ENCODE measurements at regions not wholly inside any gene's neighbourhood (a gene's known extent, or its start where the extent isn't known, plus 50 kb on each side); places are given as distances from the start of the nearest gene placed in this dataset.
A peak's percentile ranks its signal among the peaks of the same experiment; 100 is the strongest.

DNA sequence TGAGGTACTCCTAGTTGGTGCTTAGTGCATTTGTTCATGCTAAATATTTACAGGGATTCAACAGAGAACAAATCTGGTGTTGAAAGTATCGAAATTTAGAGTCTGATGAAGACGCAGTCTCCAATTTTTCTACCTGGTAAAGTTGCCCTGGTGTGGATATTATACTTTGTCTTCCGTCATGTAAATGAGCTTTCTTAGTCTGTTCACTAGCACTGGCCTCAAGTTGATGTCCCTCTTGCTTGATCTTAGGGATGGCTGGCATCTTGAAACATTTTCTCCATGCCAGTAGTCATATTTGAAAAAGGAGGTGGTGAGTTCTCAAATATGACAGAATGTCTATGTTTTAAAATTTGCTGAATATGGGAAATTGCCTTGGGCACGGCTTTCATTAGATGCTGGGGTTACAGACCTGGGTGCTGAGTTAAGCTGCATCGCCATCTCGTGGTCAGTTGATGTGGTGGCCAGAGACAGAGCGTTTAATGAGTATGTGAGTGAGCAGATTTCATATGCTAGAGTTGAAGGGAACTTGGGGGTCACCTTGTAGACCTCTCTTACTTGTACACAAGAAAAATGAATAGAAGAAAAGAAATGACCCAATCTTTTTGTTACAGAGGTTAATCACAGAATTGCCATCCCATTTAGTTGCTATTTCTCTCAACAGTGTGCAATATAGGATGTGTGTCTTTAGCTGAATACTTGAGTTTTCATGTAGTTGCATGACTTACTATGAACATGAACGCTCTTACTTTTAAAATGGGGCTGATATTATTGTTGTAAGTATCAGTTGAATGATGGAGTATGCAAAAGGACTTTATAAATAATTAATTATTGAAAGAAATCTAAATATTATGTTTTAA lies 172.8 kb upstream of the DCN start:
- peak; percentile 63 for DNase-seq (ENCODE audit: low spot score)

GRCh38 chr12:91353266-91353665 lies 170.6 kb upstream of the DCN start:
- no peak for DNase-seq (ENCODE audit: low spot score)

DNA sequence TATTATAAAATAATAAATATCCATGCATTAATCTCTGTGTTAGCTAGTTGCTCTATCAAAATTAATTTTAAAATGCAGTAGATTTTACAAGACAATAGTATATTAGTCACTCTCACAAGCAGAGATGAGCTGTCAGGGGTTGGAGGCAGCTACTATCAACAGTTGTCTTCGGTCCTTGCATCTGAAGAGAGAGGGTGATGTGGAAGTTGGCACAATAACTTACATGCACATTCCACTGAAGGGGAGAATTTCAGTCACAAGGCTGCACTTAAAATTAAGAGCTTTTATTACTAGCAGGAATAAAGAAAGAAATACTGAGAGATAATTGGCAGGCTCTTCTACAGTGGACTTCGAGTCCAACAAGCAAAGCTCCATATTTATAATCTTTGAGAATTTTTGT lies 166.9 kb upstream of the DCN start:
- no peak for DNase-seq (ENCODE audit: low spot score)

DNA sequence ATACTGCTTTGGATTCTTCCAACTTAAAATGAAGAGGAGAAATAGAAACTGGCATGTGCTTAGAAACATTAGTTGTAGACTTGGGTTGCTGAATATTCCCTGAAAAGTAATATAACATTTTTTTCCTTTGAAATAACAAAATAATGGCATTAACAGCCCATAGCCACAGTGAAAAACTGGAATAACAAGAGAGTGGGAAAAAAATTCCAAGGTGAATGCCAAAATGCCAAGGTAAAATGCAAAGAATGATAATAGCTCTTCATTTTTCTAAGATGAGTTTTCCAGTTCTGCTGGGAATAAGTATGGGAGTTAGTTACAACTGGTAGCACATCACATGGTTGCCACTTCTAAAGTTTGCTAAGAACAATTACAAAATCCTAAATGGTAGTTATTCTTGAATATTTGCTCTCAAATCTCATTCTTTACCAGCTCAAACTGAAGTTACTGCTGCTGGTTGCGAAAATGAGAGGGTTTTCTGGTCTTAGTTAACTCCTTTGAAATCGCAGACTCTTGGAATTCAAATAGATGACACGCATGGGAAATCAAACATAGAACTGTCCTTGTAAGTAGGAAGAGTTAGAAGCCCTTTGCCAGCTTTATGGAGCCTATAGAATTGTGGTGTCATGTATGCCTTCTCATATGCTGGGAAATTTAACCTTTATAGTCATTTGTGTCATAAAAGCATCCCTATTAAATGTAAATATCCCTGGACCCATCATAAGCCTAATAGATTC lies 165.0 kb upstream of the DCN start:
- no peak for DNase-seq (ENCODE audit: low spot score)

DNA sequence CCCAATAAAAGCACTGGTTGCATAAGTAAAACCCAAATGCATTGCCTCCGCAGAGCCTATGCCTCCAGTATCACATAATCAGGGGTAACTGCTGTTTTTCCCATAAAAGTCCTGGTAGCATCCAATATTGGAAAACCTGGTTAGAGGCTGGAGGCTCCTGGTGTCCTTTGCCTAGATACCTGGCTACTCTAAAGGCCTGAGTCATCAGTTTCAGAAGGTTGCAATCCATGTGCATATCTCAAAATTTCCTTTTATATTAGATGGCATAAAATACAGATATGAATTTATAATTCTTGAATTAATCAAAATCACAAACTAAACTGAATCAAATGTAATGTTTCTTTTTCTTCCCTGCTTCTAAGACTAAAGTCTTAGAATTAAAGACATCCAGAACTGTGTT lies 164.2 kb upstream of the DCN start:
- no peak for DNase-seq (ENCODE audit: low spot score)

- DNase-seq (ENCODE audit: low spot score), result no peak
These were observed 161.8 kb upstream of the DCN start for GRCh38 chr12:91344408-91344807.

DNA sequence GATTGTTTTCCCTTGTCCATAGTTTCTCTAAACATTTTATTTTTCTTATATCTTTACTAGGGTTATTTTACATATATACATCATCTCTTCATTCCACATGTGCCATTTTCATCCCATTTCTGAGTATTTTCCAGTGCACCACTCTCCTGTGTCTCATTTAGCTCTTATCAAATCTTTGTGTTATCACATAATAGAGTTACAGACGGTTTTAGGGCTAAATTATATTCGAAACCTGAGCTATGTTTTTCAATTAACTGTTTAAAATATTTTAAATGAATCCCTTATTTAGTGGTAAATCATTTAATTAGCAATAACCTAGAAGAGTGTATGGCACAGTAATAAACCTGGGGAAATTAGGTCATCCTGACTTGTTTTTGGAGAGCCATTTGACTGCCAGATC lies 160.4 kb upstream of the DCN start:
- DNase-seq (ENCODE audit: low spot score), result no peak

GRCh38 chr12:91339106-91339505 lies 156.5 kb upstream of the DCN start:
- DNase-seq (ENCODE audit: low spot score), result no peak

DNA sequence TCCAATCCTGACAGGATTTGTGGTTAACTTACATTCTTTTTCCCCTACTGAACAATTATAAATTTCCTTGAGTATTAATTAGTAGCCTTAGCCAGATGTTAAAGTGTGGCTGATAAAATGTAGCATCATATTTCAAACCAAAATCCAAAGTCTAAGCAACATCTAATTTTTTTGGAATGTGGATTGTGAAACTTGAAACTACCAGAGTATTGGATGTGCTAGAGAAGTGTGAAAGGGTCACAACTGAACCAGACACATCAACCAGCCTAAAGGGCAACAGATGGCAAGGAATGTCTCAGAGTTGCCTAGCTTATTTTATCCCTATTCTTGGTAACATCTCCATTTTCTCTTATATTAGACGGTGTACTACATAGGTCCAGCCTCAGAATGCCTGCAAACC lies 153.1 kb upstream of the DCN start:
- DNase-seq (ENCODE audit: low spot score), result no peak

GRCh38 chr12:91333966-91334365 lies 151.3 kb upstream of the DCN start:
- no peak for DNase-seq (ENCODE audit: low spot score)

DNA sequence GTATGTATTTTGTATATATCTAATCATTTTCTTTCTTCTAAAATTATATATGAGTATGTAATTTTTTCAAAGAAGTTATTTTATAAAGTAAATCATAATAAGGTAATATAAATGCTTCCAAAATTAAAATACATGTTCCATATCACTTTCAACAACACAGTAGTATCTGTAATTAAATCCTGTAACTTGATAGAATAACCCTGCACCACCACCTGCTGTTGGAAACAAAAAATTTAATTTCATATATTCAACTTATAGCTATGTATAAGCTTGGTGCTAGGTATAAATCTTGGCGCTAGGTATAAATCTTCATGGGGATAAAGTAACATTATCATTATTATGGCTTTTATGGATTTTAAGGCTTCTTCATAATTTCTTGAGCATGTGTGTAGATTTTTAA lies 149.7 kb upstream of the DCN start:
- peak; percentile 11 for DNase-seq (ENCODE audit: low spot score)

DNA sequence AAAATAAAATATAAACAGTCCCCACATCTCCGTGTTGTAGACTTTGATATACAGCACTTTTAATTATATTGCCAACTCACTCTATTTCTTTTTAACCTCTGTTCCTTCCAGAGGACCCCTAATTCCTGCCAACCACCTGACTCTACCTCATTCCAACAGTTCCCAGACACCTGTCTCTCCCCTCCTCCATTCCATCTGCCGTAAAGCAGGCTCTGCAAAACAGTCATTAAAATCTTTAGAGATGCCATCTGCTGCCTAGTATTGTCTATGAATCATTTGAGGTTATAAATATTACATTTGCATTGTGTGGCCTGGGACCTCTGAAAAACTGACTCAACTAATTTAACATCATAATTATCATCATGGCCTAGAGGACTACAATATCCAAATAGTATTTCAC lies 148.8 kb upstream of the DCN start:
- no peak for DNase-seq (ENCODE audit: low spot score)

- no peak for DNase-seq (ENCODE audit: low spot score)
These were observed 145.8 kb upstream of the DCN start for GRCh38 chr12:91328451-91328850.

GRCh38 chr12:91327889-91328288 lies 145.3 kb upstream of the DCN start:
- DNase-seq (ENCODE audit: low spot score), result no peak

GRCh38 chr12:91327131-91327530 lies 144.5 kb upstream of the DCN start:
- no peak for DNase-seq (ENCODE audit: low spot score)

DNA sequence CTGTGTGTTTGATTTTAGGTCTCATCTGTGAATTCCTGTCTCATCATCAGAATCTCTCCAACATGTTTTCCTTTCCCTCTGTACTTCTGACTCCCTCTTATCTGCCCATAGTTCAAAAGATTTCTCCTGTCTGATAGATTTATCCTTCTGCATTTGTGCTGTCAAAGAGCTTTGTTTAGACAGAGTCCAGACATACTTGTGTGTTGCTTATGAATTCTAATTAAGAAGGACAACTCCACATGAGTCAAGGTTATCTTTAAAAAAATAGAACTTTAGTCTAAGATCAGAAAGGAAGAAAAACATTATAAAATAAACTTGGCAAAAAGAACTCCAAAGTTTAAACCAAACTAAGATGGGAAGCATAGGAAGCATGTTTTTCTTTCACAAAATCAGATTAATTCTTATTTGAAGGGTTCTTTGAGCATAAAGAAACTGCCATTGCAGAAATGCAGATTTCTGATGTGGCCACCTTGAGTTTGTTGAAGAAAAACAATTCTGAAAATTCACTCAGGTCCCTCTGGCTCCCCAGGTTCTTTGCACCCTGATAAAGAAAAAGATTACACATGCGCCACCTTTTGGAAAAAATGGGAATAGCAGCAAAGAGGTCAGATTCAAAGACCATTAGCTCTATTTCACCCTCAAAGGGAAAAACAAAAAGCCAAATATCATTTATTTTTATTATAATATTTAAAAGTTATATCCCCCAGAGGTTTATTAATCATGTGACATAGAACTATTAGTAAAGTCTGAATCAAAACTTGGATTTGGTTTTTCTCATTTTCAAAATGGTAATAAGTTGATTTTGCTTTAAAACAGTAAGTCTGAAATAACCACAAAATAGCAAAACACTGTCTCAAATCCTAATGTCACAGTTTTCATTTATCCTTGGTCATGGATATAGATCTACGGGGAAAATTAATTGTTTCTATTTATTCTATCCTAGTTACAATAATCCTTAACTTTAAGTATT lies 143.7 kb upstream of the DCN start:
- peak; percentile 40 for DNase-seq (ENCODE audit: low spot score)

GRCh38 chr12:91320999-91321398 lies 138.4 kb upstream of the DCN start:
- DNase-seq (ENCODE audit: low spot score), result no peak

- no peak for DNase-seq (ENCODE audit: low spot score)
These were observed 136.6 kb upstream of the DCN start for GRCh38 chr12:91319071-91319760.

GRCh38 chr12:91317306-91317705 lies 134.7 kb upstream of the DCN start:
- no peak for DNase-seq (ENCODE audit: low spot score)

DNA sequence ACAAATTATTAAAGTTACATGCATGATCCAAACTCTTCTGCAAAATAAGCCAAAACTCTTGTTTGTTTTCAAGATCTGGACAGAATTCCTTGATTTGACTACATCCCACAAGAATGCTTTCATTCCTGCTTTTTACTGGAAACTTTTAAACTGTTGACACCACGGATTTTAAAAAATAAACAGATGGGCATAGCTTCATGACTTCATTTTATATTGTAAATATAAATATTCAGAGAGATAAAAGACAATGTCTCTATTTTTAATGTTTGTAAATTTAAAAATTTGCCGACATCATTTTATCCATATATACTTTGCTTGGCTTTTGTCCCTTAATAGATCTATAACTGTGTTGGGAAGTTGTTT lies 134.3 kb upstream of the DCN start:
- DNase-seq (ENCODE audit: low spot score), result no peak

DNA sequence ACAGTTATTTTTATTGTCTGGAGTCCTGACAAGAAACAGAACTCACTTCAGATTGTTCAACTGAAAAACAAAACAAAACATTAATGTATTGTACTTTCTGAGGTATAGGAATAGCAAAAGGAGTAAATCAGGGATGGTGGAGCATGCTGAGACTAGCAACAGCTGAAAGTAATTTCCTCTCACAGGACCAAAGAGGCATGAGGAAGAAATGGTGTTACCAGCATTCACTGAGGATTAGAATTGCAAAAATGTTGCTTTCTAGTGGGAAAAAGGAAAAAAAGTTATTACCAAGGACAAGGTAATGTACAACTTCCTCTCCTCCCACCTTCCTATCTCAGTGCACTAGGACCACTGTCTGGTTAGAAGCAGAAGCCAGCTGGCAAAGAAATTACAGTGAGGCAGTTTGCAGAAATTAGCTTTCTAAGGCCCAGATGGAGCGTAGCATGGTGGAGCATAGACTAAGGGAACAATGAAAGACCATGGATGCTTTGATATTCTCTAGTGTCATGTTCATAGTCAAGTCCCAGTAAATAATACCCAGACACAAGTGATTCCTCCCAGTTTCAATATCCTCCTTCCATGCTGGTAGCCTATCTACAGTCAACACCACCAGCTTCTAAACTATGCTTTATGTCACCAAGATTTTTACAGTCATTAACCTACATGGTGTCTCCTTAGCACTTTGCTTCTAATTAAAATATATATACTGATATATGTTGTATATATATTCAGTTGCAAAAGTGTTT lies 133.7 kb upstream of the DCN start:
- no peak for DNase-seq (ENCODE audit: low spot score)

Data from RKO (cell line).